HL-60 (cell line): ENCODE measurements at regions not wholly inside any gene's neighbourhood (a gene's known extent, or its start where the extent isn't known, plus 50 kb on each side); places are given as distances from the start of the nearest gene placed in this dataset.

Experiments used
- DNase-seq, 2 experiments: peaks; one replicate each; pipeline ENCODE4 v3.0.0-alpha.2; 2010 to 2020; ENCODE audit warnings: low read depth in 1 of 2, low spot score in 1 of 2
- H3K27ac ChIP-seq: fragments of 250-450 bp; sonication (Bioruptor Pico); replicated peaks from 2 replicates; pipeline ENCODE4 v1.5.1; 2020; ENCODE audit warnings: mild to moderate bottlenecking, moderate library complexity
- H3K27me3 ChIP-seq: fragments of 250-450 bp; sonication (Bioruptor Pico); 2 replicates; pipeline ENCODE4 v1.5.1; 2021; ENCODE audit warnings: mild to moderate bottlenecking, moderate library complexity; ENCODE audit not compliant: insufficient read depth, poor library complexity, severe bottlenecking
- H3K4me3 ChIP-seq: replicated peaks from 2 replicates; pipeline ENCODE4 v1.5.1; 2011; ENCODE audit warnings: mild to moderate bottlenecking, control low read depth, low read length; ENCODE audit not compliant: insufficient read depth
- GABPA ChIP-seq: IDR thresholded peaks from 2 replicates; pipeline ENCODE4 v1.6.1; 2012; ENCODE audit warnings: low read depth
- POLR2AphosphoS5 ChIP-seq: IDR thresholded peaks from 2 replicates; pipeline ENCODE4 v1.6.1; 2012; ENCODE audit warnings: low read depth
- SPI1 ChIP-seq: IDR thresholded peaks from 2 replicates; pipeline ENCODE4 v1.6.1; 2012; ENCODE audit warnings: low read depth, mild to moderate bottlenecking, borderline replicate concordance
- TF ChIP-seq, protein P1 (sequence below): IDR thresholded peaks from one replicate; pipeline ENCODE4 v1.5.1; 2011; ENCODE audit warnings: low read length, control low read depth, inconsistent platforms; ENCODE audit not compliant: insufficient read depth
- TF ChIP-seq, protein P2 (sequence below): IDR thresholded peaks from 2 replicates; pipeline ENCODE4 v1.6.1; 2012; ENCODE audit warnings: low read depth; ENCODE audit not compliant: insufficient replicate concordance

DNA sequence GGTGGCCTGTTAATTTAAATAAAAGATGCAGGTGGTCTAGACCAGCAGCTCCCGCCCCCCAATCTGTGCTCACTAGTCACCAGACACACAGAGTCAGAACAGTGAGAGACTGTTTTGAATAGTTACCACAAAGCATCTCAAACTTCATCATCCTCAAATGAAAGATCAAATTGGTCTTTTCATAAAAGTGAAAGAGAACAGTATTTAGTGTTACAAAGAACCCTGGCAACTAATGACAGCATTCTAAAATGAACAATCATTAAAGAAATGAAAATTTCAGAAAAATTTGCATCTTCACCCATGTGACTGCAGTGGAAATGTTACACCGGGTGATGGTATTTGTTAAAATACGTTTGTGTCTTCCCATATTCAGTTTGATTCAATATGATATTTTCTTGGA, 65.5 kb upstream of the PMAIP1 start:
- no peak for DNase-seq
- no peak overlapping the region for H3K27ac ChIP-seq
- H3K4me3 ChIP-seq = no peak overlapping the region
- TF ChIP-seq SPI1 (no peak), GABPA (no peak), POLR2AphosphoS5 (no peak)
- TF ChIP-seq, protein P1, sequence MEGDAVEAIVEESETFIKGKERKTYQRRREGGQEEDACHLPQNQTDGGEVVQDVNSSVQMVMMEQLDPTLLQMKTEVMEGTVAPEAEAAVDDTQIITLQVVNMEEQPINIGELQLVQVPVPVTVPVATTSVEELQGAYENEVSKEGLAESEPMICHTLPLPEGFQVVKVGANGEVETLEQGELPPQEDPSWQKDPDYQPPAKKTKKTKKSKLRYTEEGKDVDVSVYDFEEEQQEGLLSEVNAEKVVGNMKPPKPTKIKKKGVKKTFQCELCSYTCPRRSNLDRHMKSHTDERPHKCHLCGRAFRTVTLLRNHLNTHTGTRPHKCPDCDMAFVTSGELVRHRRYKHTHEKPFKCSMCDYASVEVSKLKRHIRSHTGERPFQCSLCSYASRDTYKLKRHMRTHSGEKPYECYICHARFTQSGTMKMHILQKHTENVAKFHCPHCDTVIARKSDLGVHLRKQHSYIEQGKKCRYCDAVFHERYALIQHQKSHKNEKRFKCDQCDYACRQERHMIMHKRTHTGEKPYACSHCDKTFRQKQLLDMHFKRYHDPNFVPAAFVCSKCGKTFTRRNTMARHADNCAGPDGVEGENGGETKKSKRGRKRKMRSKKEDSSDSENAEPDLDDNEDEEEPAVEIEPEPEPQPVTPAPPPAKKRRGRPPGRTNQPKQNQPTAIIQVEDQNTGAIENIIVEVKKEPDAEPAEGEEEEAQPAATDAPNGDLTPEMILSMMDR = no peak
- TF ChIP-seq, protein P2, sequence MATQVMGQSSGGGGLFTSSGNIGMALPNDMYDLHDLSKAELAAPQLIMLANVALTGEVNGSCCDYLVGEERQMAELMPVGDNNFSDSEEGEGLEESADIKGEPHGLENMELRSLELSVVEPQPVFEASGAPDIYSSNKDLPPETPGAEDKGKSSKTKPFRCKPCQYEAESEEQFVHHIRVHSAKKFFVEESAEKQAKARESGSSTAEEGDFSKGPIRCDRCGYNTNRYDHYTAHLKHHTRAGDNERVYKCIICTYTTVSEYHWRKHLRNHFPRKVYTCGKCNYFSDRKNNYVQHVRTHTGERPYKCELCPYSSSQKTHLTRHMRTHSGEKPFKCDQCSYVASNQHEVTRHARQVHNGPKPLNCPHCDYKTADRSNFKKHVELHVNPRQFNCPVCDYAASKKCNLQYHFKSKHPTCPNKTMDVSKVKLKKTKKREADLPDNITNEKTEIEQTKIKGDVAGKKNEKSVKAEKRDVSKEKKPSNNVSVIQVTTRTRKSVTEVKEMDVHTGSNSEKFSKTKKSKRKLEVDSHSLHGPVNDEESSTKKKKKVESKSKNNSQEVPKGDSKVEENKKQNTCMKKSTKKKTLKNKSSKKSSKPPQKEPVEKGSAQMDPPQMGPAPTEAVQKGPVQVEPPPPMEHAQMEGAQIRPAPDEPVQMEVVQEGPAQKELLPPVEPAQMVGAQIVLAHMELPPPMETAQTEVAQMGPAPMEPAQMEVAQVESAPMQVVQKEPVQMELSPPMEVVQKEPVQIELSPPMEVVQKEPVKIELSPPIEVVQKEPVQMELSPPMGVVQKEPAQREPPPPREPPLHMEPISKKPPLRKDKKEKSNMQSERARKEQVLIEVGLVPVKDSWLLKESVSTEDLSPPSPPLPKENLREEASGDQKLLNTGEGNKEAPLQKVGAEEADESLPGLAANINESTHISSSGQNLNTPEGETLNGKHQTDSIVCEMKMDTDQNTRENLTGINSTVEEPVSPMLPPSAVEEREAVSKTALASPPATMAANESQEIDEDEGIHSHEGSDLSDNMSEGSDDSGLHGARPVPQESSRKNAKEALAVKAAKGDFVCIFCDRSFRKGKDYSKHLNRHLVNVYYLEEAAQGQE = no peak
- peaks cover 12% of the 10 kb centered on the region for H3K27me3 ChIP-seq

DNA sequence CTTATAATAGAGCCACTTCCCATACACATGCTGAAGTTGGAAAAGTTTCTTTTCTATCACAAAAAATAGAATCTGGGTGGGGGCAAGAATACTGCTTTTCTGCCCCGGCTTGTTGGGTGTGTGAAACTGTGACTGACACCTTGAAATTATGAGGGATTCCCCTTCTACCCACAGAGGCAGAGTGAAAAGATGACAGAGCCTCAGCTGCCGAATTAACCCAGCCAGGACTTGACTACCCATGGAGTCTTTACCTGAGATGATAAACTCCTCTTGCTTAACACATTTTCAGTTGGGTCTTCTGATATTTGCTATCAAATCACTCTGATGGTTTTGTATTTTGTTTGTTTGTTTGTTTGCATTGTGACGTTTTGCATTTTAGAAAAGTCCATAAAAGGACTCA, 66.0 kb upstream of the PMAIP1 start:
- DNase-seq = no peak
- Histone ChIP-seq H3K27me3 (peaks cover 12% of the 10 kb centered on the region), H3K4me3 (no peak overlapping the region), H3K27ac (no peak overlapping the region)
- no peak for TF ChIP-seq GABPA
- no peak for TF ChIP-seq POLR2AphosphoS5

DNA sequence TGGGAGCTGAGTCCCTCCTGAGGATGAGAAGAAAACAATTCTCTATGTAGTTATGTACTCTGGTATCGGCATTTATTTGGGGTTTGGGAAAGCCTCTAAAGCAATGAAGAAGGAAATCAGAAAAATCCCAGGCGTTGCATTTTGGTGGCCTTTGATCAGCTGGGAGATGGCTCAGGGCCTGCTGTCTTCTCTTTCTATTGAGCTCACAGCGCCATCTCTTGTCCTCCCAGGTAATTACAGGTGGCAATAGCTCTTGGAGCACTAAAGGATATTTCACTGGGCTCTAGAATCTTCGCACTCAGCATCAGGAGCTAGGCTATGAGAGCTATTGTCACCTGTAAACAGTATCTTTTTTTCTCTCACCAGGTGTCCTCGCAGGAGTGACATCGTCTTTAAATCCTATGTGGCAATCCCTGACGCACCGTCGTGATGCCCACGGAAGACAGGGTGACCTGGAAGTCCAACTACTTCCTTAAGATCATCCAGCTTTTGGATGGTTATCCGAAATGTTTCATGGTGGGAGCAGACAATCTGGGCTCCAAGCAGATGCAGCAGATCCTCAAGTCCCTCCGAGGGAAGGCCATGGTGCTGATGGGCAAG, 76.1 kb upstream of the PMAIP1 start:
- Histone ChIP-seq H3K4me3 (no peak overlapping the region), H3K27me3 (no peaks in the 10 kb centered on the region), H3K27ac (no peak overlapping the region)
- peak in 1 of 2 experiments; percentile 61 for DNase-seq
- TF ChIP-seq, protein P1 = peak; percentile 93
- TF ChIP-seq POLR2AphosphoS5 = no peak

DNA sequence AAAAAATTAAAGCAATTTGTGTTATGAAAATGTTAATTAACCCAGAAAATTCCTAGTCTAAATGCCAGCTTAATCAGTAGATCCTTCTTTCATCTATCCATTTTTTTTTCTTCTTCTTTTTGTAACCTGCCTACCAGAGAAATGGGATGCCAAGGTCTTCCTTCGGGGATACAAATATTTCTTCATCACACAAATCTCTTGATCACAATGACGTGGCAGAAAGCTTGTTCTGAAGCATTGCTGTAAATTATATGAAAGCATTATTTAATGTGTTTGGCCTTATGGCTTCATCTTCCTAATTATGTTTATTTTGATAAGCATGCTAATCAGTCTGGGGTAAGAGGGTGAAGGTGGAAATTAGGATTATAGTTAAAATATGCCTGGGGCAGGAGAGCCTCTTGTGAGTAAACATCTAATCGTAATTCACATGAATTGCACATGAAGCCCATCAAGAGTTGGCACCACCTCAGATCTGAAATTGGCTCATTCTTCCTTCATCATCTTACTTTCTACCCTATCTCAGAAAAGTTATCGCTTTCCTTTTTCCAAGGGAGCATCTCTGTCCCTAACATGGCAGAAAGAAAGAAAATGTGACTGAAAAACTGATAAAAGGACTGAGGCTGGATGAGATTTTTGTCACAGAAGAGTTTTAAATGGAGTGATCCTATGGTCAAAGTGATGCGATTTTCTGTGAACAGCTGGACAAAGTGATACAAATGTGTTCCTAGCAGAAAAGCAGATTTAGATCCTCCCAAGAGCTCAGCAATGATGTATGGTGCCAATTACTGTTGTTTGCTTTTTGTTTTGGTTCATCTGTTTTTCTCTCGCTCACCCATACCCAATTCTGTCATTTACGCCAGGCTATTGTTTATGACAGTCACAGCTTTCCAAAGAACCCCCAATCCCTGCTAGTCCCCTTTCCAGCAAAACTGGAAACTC, 76.9 kb upstream of the PMAIP1 start:
- no peak for DNase-seq

More for the DNA sequence above, 76.9 kb upstream of the PMAIP1 start:
- Histone ChIP-seq H3K27me3 (no peaks in the 10 kb centered on the region), H3K27ac (no peak overlapping the region), H3K4me3 (no peak overlapping the region)
- TF ChIP-seq POLR2AphosphoS5 (no peak), GABPA (no peak), SPI1 (no peak)
- TF ChIP-seq, protein P1 = no peak
